ENCODE measurements at regions not wholly inside any gene's neighbourhood (a gene's known extent, or its start where the extent isn't known, plus 50 kb on each side); places are given as distances from the start of the nearest gene placed in this dataset.

GRCh38 chr3:178206521-178206920 lies 329.7 kb upstream of the KCNMB2 start:
- TF ChIP-seq CTCF (conservative IDR thresholded peaks at IDR 0.05; ENCODE audit: low read depth, low read length), result no peak
- TF ChIP-seq EZH2 (IDR thresholded peaks at IDR 0.05; ENCODE audit: borderline replicate concordance, low read depth, low read length, poor library complexity, severe bottlenecking), result no peak

Measured in A673 (cell line).